GM12874 (cell line): ENCODE measurements at regions not wholly inside any gene's neighbourhood (a gene's known extent, or its start where the extent isn't known, plus 50 kb on each side); places are given as distances from the start of the nearest gene placed in this dataset.

Experiments used
- CTCF ChIP-seq: IDR thresholded peaks from 2 replicates; pipeline ENCODE4 v1.5.1; 2011; ENCODE audit warnings: low read depth, mild to moderate bottlenecking, control low read depth, low read length, moderate library complexity; ENCODE audit not compliant: insufficient read depth

GRCh38 chr4:111399623-111400022 lies 745.6 kb upstream of the FAM241A start:
- TF ChIP-seq CTCF: no peak

GRCh38 chr4:111400741-111401140 lies 744.5 kb upstream of the FAM241A start:
- TF ChIP-seq CTCF: no peak

- no peak for TF ChIP-seq CTCF
Observed at GRCh38 chr4:111404673-111405072, 740.6 kb upstream of the FAM241A start.

GRCh38 chr4:111405989-111406388 lies 739.3 kb upstream of the FAM241A start:
- no peak for TF ChIP-seq CTCF

GRCh38 chr4:111410571-111410970 lies 734.7 kb upstream of the FAM241A start:
- no peak for TF ChIP-seq CTCF

GRCh38 chr4:111417521-111417920 lies 727.7 kb upstream of the FAM241A start:
- no peak for TF ChIP-seq CTCF

- TF ChIP-seq CTCF: no peak
Observed at GRCh38 chr4:111433441-111433840, 711.8 kb upstream of the FAM241A start.

- TF ChIP-seq CTCF: no peak
Observed at GRCh38 chr4:111434586-111434985, 710.7 kb upstream of the FAM241A start.
